ENCODE measurements at regions not wholly inside any gene's neighbourhood (a gene's known extent, or its start where the extent isn't known, plus 50 kb on each side); places are given as distances from the start of the nearest gene placed in this dataset.

GRCh38 chr3:46093966-46094365 is 66.7 kb upstream of the XCR1 start:
- DNase-seq, result no peak
- no peak for TF ChIP-seq POLR2A (IDR thresholded peaks at IDR 0.05)
- TF ChIP-seq CTCF (IDR thresholded peaks at IDR 0.05), result no peak
- no peaks in the 10 kb centered on the region for H3K27me3 ChIP-seq
- no peak overlapping the region for H3K27ac ChIP-seq
- no peaks in the 10 kb centered on the region for H3K36me3 ChIP-seq
- H3K4me3 ChIP-seq, result no peak overlapping the region
- H3K9me3 ChIP-seq, result no peaks in the 10 kb centered on the region
- peaks cover 0 to 28% (median 14%) of the 10 kb centered on the region in 4 donors for H3K4me1 ChIP-seq

- Histone ChIP-seq H3K4me3 (no peak overlapping the region), H3K27ac (peak overlapping the region in 1 of 4 donors; percentile 53), H3K27me3 (no peaks in the 10 kb centered on the region), H3K4me1 (peaks cover 0 to 24% (median 14%) of the 10 kb centered on the region in 4 donors), H3K9me3 (no peaks in the 10 kb centered on the region), H3K36me3 (no peaks in the 10 kb centered on the region)
- no peak for DNase-seq
- TF ChIP-seq CTCF (IDR thresholded peaks at IDR 0.05) (no peak), POLR2A (IDR thresholded peaks at IDR 0.05) (no peak)
These were observed 66.2 kb upstream of the XCR1 start for GRCh38 chr3:46093327-46093942.

GRCh38 chr3:46092702-46093080 is 65.4 kb upstream of the XCR1 start:
- Histone ChIP-seq H3K4me3 (no peak overlapping the region), H3K36me3 (no peaks in the 10 kb centered on the region), H3K9me3 (no peaks in the 10 kb centered on the region), H3K27ac (peak overlapping the region in 1 of 4 donors; percentile 53), H3K27me3 (no peaks in the 10 kb centered on the region), H3K4me1 (peaks cover 0 to 17% (median 13%) of the 10 kb centered on the region in 4 donors)
- DNase-seq, result peak in 1 of 3 donors; percentile 47
- TF ChIP-seq POLR2A (IDR thresholded peaks at IDR 0.05), result no peak
- TF ChIP-seq CTCF (IDR thresholded peaks at IDR 0.05), result no peak

- H3K9me3 ChIP-seq, result no peaks in the 10 kb centered on the region
- H3K4me3 ChIP-seq, result no peak overlapping the region
- peak overlapping the region in 1 of 4 donors; percentile 53 for H3K27ac ChIP-seq
- no peaks in the 10 kb centered on the region for H3K27me3 ChIP-seq
- no peak for TF ChIP-seq POLR2A (IDR thresholded peaks at IDR 0.05)
- no peak for TF ChIP-seq CTCF (IDR thresholded peaks at IDR 0.05)
- no peaks in the 10 kb centered on the region for H3K36me3 ChIP-seq
- DNase-seq, result no peak
- peaks cover 0 to 11% (median 8%) of the 10 kb centered on the region in 4 donors for H3K4me1 ChIP-seq
These were observed 64.7 kb upstream of the XCR1 start for GRCh38 chr3:46091741-46092701.

GRCh38 chr3:46091046-46091445 is 63.8 kb upstream of the XCR1 start:
- TF ChIP-seq POLR2A (IDR thresholded peaks at IDR 0.05), result no peak
- TF ChIP-seq CTCF (IDR thresholded peaks at IDR 0.05), result no peak
- no peaks in the 10 kb centered on the region for H3K36me3 ChIP-seq
- no peaks in the 10 kb centered on the region for H3K27me3 ChIP-seq
- H3K4me1 ChIP-seq, result peaks cover 0 to 11% (median 5%) of the 10 kb centered on the region in 4 donors
- no peak for DNase-seq
- H3K27ac ChIP-seq, result no peak overlapping the region
- H3K9me3 ChIP-seq, result no peaks in the 10 kb centered on the region
- no peak overlapping the region for H3K4me3 ChIP-seq
